Hepatocyte (in vitro differentiated cells): ENCODE measurements at regions not wholly inside any gene's neighbourhood (a gene's known extent, or its start where the extent isn't known, plus 50 kb on each side); places are given as distances from the start of the nearest gene placed in this dataset.

ENCODE experiments used
- DNase-seq: peaks from one replicate; pipeline ENCODE4 v3.0.0-alpha.2; 2016; ENCODE audit warnings: low spot score
- H2AFZ ChIP-seq: fragments of 200-600 bp; sonication (generic); 2 replicates; pipeline ENCODE4 v1.6.0; 2016; ENCODE audit warnings: antibody characterized with exemption, mild to moderate bottlenecking
- H3K27ac ChIP-seq: fragments of 200-600 bp; sonication (generic); 2 replicates; pipeline ENCODE4 v1.5.1; 2016; ENCODE audit warnings: mild to moderate bottlenecking
- H3K27me3 ChIP-seq: fragments of 200-600 bp; sonication (generic); 2 replicates; pipeline ENCODE4 v1.6.1; 2016
- H3K36me3 ChIP-seq: fragments of 200-600 bp; sonication (generic); replicated peaks from 2 replicates; pipeline ENCODE4 v1.5.1; 2016; ENCODE audit warnings: low read depth; ENCODE audit not compliant: insufficient read depth
- H3K4me1 ChIP-seq: fragments of 200-600 bp; sonication (generic); 2 replicates; pipeline ENCODE4 v1.5.1; 2016; ENCODE audit warnings: mild to moderate bottlenecking, moderate library complexity; ENCODE audit not compliant: insufficient read depth
- H3K4me2 ChIP-seq: fragments of 200-600 bp; sonication (generic); 2 replicates; pipeline ENCODE4 v1.6.0; 2016
- H3K4me3 ChIP-seq: fragments of 200-600 bp; sonication (generic); 2 replicates; pipeline ENCODE4 v1.5.1; 2016; ENCODE audit warnings: mild to moderate bottlenecking
- H3K79me2 ChIP-seq: fragments of 200-600 bp; sonication (generic); 2 replicates; pipeline ENCODE4 v1.6.0; 2017; ENCODE audit warnings: mild to moderate bottlenecking
- H3K9me2 ChIP-seq: fragments of 200-600 bp; sonication (generic); replicated peaks from 2 replicates; pipeline ENCODE4 v1.6.0; 2017; ENCODE audit warnings: mild to moderate bottlenecking; ENCODE audit not compliant: insufficient read depth
- H3K9me3 ChIP-seq: fragments of 200-600 bp; sonication (generic); 2 replicates; pipeline ENCODE4 v1.5.1; 2016; ENCODE audit warnings: low read depth, mild to moderate bottlenecking
- H4K20me1 ChIP-seq: fragments of 200-600 bp; sonication (generic); 2 replicates; pipeline ENCODE4 v1.6.0; 2016; ENCODE audit warnings: mild to moderate bottlenecking; ENCODE audit not compliant: insufficient read depth, poor library complexity, severe bottlenecking
- EZH2 ChIP-seq: fragments of 200-600 bp; sonication (generic); IDR thresholded peaks from 2 replicates; pipeline ENCODE4 v1.6.1; 2016; ENCODE audit warnings: antibody characterized with exemption, mild to moderate bottlenecking, borderline replicate concordance
- EZH2phosphoT487 ChIP-seq: fragments of 200-600 bp; sonication (generic); IDR thresholded peaks from one replicate; pipeline ENCODE4 v1.6.1; 2018; ENCODE audit warnings: antibody characterized with exemption, mild to moderate bottlenecking, low read depth, moderate library complexity; ENCODE audit not compliant: unreplicated experiment, severe bottlenecking
- WGBS: methylation state at CpG from one replicate; pipeline ENCODE4 v1.1.6; 2016; ENCODE audit warnings: low lambda C conversion rate; ENCODE audit errors: missing lambda C conversion rate; 5-methylcytosine and 5-hydroxymethylcytosine counted together
- TF ChIP-seq, protein P1 (sequence below): fragments of 200-600 bp; sonication (generic); IDR thresholded peaks from 2 replicates; pipeline ENCODE4 v1.5.1; 2016; ENCODE audit warnings: antibody characterized with exemption, mild to moderate bottlenecking; ENCODE audit not compliant: poor library complexity

- H3K4me2 ChIP-seq, result no peak overlapping the region
- H2AFZ ChIP-seq, result no peak overlapping the region
- WGBS, result 0% methylated on average over 1 of the region's 1 CpG
- TF ChIP-seq, protein P1, sequence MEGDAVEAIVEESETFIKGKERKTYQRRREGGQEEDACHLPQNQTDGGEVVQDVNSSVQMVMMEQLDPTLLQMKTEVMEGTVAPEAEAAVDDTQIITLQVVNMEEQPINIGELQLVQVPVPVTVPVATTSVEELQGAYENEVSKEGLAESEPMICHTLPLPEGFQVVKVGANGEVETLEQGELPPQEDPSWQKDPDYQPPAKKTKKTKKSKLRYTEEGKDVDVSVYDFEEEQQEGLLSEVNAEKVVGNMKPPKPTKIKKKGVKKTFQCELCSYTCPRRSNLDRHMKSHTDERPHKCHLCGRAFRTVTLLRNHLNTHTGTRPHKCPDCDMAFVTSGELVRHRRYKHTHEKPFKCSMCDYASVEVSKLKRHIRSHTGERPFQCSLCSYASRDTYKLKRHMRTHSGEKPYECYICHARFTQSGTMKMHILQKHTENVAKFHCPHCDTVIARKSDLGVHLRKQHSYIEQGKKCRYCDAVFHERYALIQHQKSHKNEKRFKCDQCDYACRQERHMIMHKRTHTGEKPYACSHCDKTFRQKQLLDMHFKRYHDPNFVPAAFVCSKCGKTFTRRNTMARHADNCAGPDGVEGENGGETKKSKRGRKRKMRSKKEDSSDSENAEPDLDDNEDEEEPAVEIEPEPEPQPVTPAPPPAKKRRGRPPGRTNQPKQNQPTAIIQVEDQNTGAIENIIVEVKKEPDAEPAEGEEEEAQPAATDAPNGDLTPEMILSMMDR, result no peak
- TF ChIP-seq EZH2phosphoT487 (no peak), EZH2 (no peak)
- no peaks in the 10 kb centered on the region for H3K9me3 ChIP-seq
- DNase-seq, result no peak
- H3K4me1 ChIP-seq, result no peaks in the 10 kb centered on the region
- no peak overlapping the region for H3K4me3 ChIP-seq
- no peaks in the 10 kb centered on the region for H3K9me2 ChIP-seq
- no peaks in the 10 kb centered on the region for H3K79me2 ChIP-seq
- H3K36me3 ChIP-seq, result no peaks in the 10 kb centered on the region
- H3K27me3 ChIP-seq, result no peaks in the 10 kb centered on the region
- no peak overlapping the region for H3K27ac ChIP-seq
- H4K20me1 ChIP-seq, result no peaks in the 10 kb centered on the region
Observed at GRCh38 chr18:38587571-38587970, 1022.0 kb upstream of the CELF4 start.

DNA sequence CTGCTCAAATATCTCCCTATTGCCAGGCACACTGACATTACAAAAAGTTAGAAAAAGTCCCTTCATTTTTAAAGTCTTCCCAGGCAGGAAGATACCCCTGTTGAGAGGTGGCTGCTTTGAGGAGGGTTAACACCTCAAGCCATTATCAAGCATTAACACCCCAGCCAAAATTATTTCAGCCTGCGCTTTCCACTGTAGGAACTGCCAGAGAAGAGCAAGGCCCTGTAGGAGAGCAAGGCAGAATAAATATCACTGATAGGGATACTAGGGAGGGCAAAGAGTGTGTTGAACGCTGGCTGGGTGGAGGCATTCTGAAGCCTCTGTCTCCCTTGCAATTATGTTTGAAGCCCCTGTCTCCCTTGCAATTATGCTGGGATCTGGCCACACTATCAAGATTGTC, 1020.7 kb upstream of the CELF4 start:
- TF ChIP-seq, protein P1, result no peak
- TF ChIP-seq EZH2phosphoT487 (no peak), EZH2 (no peak)
- H3K9me3 ChIP-seq, result no peaks in the 10 kb centered on the region
- H3K27ac ChIP-seq, result no peak overlapping the region
- H3K4me3 ChIP-seq, result no peak overlapping the region
- no peak overlapping the region for H2AFZ ChIP-seq
- DNase-seq, result no peak
- H3K79me2 ChIP-seq, result no peaks in the 10 kb centered on the region
- H3K27me3 ChIP-seq, result no peaks in the 10 kb centered on the region
- WGBS, result 53% methylated on average over 2 of the region's 2 CpGs
- no peaks in the 10 kb centered on the region for H3K4me1 ChIP-seq
- no peak overlapping the region for H3K4me2 ChIP-seq
- no peaks in the 10 kb centered on the region for H4K20me1 ChIP-seq
- no peaks in the 10 kb centered on the region for H3K9me2 ChIP-seq
- no peaks in the 10 kb centered on the region for H3K36me3 ChIP-seq

DNA sequence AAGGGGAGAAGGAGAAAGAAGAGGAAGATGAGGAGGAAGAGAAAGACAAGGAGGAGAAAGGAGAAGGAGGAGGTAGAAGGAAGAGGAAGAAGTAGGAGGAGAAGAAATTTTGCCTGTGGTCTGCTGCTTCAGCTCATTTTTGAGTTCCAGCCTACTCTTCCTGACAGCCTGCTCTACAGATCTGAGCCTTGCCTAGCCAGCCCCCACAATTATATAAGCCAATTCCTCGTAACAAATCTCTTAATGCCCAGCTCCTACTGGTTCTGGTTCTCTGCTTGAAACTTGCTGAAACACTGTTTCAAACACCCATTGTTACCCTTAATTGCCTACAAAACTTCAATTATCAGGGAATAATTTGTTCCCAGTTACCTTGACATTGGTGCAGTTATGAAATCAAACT, 1014.2 kb upstream of the CELF4 start:
- 76% methylated on average over 1 of the region's 1 CpG for WGBS
- H3K27me3 ChIP-seq, result no peaks in the 10 kb centered on the region

More for the DNA sequence above, 1014.2 kb upstream of the CELF4 start:
- H3K4me2 ChIP-seq, result no peak overlapping the region
- H3K36me3 ChIP-seq, result no peaks in the 10 kb centered on the region
- no peaks in the 10 kb centered on the region for H3K9me3 ChIP-seq
- no peaks in the 10 kb centered on the region for H3K9me2 ChIP-seq
- H3K4me1 ChIP-seq, result no peaks in the 10 kb centered on the region
- no peaks in the 10 kb centered on the region for H4K20me1 ChIP-seq
- H3K79me2 ChIP-seq, result no peaks in the 10 kb centered on the region
- no peak for DNase-seq
- no peak overlapping the region for H3K27ac ChIP-seq
- no peak overlapping the region for H3K4me3 ChIP-seq
- no peak overlapping the region for H2AFZ ChIP-seq
- TF ChIP-seq, protein P1, result no peak
- TF ChIP-seq EZH2 (no peak), EZH2phosphoT487 (no peak)
